HG03095 (cell line): ENCODE measurements at regions not wholly inside any gene's neighbourhood (a gene's known extent, or its start where the extent isn't known, plus 50 kb on each side); places are given as distances from the start of the nearest gene placed in this dataset.
A peak's percentile ranks its signal among the peaks of the same experiment; 100 is the strongest.

ENCODE experiments used
- ATAC-seq: cut with Tn5 transposase; IDR thresholded peaks from one replicate; pipeline ENCODE4 v1.9.1; 2021; ENCODE audit warnings: moderate library complexity; ENCODE audit not compliant: unreplicated experiment

DNA sequence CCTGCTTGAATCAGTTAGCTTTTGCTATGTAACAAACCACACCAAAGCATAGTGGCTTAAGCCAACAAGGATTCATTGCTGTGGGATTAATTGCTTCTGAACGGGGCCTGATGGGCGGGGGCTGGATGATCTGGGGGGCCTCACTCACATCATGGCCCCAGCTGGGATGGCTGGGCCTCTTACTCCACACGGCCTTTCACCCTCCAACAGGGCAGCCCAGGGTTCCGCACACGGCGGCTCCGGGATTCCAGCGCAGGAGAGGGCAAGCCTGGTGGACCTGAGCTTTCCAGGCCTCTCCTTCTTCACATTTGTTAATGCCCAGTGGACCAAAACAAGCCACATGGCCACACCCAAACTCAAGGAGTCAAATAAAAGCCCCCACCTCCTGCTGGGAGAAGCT, 86.3 kb upstream of the PHLPP1 start:
- no peak for ATAC-seq

DNA sequence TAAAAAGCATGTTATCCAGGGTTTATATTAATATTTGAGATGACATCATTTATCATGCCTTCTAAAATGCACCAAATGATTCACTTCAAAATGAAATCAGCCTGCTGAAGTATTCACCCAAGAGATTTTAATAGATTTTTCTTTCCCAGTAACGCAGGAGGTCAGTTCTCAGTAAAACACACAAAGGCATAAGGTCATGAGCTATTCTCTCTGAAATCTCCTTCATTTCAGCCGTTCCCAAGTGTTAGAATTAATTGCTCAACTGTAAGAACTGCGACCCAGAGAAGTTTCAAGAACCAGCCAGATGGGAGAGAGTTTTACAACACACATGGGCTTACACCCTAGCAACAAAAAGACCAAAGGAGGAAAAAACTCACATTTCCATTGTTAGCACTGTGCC, 84.2 kb upstream of the PHLPP1 start:
- ATAC-seq: no peak

DNA sequence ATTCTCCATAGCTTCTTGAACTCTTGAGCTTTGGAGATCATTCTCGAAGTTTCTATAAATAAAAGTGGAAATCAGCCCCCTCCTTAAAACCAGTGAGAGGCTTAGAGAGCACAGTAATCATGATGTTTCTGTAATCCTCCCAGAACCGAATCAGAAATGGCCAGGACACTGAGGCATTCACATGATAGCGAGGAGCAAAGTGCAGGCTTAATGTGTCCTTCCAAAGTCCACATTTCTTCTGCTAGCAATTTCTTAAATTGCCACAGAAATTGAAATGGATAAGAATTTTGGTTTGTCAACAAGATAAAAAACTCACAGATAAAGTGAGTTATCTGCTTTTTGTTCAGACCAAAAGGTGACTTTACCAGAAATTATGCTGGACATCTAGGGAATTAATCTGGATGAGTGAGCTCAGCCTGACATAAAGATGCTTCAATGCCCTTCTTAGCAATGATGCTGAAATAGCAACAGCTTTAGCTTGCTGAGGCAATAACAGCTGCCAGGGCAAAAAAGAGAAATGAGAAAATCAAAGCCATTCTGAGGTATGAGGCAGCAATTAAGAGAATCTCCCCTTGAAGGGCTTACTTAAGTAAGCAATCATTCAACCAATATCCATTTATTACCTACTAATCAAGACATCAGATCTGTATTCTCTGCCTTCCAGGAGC, 82.4 kb upstream of the PHLPP1 start:
- no peak for ATAC-seq

DNA sequence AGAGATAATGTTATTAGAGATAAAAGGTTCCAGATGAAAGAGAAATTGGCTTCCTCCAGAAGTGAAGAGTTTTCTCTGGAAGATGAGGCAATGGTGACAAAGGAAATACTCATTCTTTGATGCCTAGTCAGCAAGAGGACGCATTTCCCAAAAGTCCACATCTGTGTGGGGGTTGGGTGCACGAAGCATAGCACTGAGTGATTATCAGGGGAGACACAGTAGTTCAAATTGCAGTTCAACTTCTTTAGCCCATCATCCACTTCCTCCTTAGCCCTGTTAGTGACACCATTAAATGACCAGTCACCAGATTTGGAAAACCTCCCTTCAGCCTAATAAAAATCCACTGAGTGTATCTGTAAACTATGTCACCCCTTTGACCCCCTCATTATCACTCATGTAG, 80.9 kb upstream of the PHLPP1 start:
- ATAC-seq: no peak

DNA sequence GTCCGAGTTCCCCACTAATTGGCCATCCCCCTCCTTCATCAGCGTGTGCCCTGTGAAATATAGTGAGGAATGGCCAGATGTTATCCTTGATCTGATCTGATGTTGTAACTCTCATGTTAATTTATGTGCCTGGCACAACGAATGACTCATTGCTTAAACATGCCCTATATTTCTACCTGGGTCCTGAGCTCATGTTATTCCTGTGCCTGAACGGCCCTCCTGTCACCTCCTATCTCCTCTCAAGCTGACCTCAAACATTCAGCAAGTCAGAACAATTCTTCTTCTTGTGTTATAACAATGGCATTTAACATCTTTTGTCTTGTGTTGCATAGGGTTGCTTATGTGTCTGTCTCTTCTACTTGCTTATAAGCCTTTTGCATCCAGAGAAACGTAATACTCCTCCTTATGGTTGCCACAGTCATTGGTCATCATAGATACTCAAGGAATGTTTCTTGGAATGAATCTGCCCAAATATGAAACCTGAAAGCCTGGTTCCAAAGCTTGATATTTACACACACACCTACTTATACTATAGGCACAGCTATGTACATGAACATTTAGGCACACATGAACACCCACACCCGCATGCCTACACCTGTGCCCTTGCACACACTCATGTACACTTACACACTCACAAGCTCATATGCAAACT, 80.2 kb upstream of the PHLPP1 start:
- no peak for ATAC-seq

DNA sequence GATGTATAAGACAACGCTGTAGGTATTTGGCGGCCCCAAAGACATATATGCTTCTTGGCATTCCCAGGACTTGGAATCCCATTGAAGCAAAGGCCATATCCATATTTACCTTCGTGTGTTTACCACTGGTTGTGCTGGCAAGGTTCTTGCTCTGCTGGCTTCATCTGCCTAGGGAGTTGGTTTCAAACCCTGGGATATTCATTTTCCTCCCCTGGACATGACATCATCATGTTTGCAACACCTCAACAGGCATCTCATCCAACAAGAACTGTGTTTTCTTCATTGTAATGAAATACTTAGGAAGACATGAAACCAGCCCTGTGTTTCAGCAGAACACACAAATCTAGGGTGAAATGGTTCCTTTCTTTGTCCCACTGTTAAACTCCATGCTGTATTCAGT, 77.9 kb upstream of the PHLPP1 start:
- ATAC-seq: no peak

DNA sequence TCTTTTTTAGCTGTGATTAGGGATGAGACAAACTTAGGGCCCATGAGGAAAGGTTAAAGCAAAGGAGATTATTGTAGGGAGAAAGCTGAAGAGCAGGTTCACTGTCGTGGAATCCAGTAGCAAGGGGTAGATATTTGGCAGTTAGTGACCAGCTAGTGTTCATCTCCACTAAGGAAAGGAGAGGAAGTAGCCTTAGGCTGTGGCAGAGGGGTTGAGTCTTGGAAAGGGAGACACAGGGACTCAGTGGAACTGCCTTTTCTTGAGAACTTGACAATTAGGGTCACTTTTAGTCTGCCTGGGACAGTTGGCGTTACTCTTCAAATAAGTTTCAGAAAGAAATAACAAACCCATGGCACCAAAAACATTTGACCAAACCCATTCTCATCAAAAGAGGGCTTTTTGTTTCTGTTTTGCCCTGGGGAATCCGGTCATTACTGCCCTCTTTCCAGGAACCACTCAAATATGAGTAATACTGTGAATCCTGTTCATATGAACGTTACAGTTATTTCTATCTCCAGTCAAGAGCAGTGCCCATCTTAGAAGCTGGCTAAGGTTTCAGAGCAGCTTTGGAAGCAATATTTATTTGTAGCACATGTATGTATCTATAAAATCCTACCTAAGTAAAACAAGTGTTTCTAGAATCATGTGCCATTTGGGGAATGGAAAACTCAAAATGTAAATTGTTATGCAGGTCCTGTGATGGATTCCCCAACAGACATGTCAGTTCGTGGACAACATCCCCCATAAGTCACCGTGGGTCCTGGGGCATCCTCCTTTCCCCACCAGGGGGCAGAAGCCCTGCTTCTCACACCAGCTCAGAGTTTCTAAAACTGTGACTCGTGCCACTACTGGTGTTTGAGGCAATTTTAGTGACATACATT, 77.3 kb upstream of the PHLPP1 start:
- ATAC-seq: peak; percentile 72

DNA sequence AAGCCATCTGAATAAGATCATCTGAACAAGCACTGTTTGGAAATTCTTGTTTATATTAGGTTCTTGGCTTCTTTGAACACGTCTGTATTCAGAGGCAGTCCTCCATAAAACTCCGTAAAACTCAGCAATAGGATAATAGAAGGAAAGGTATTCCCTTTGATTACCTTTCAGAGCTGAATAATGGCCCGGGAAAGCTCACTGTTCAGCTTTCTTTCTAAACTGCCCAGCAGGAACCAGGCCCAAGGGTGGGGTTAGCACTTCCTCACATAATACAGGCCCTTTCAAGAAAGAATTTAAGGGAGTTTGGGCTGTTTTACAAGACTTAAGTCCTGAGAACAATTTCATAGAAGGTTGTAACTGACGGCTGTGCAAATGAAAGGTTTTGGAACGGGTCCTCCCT, 72.2 kb upstream of the PHLPP1 start:
- ATAC-seq: no peak

DNA sequence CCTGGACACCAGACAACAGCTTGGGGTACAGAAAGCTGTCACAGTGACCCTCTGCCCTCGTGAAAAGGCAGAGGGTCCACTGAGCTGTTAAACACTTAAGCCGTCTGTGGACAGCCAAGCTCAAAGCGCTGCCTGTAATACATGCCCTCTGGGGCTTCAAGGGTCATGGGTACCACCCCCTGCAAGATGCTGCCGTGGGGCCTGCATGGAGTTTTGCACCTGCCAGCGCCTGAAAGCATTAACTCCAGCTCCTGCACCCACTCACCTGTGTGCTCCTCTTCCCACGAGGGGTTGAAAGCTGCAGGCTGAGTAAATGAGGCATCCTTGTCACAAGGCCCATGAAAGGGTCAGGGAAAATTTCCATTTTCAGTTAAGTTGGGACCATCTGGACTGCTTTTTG, 70.6 kb upstream of the PHLPP1 start:
- no peak for ATAC-seq

DNA sequence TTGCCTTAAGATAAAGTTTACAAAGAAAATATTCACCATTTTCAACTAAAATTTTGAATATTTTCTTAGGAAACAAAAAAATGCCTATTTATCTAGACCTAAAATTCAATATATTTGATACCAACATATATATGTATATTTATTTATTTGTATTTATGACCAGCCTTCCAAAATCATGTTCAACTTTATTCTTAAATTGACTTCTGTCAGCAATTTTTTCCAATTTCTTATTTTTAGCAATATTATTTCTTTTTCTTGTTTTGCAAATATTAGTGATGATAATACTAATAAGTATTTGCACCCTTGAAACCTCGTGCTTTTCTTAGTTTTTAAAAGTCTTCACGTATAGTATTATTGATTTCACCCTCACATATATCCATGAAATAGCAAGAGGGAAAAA, 68.2 kb upstream of the PHLPP1 start:
- no peak for ATAC-seq

DNA sequence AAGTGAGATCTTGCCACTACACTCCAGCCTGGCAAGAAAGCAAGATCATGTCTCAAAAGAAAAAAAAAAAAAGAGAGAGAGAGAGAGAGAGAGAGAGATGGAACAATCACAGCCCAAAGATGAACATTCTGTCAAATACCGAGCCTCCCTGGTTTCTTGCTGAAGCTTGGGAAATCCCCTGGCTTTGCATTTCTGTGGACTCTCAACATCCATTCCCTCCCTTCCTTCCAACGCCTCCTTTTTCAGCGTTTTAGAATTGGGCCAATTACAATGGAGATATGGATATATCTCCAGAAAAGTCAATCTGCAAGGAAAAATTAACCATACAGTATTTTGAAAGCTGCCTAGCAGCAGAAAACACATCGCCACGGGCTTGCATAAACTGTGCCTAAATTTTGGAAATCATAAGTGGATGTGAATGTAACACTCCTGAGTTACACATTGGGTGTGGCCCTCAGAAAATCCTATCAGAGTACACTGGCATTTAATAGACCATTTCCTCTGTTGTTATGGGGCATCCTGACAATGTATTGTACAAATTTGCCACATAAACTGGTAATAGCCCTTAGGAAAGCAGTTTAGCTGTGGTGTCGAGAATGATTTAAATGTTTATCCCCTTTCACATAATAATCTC, 67.2 kb upstream of the PHLPP1 start:
- no peak for ATAC-seq

DNA sequence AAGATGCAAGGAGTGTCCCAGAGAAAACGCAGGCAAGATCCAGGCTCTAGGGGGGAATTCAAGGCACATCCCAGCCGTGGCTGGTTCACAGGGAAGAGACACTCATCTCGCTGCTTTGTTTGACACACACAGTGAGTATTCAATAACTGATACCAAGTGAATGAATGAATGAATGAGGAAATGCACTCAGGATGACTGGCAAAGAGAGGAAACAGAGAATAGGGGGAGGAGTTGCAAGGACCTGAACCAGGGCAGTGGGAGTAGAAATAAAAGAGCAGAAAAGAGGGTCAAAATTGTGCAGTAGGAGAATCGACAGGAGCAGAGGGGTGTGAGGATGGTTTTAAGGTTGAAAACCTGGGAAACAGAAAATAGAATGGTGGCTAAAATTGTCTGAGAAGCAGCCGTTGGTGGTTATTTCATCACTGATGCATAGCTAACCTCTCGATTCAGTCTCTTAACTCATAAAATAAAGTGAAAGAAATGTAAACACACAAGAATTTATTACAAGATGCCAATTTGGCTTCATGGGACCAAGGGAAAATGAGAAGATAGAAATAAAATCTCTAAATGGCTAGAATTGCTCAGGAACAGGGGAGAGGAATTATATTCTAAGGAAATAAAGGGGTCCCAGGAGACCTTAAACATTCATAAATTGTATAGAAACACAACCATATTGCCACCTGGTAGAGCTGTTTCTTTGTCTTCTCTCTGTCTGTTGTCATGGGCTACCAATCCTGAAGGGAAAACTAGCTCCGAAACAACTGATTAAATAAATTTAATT, 63.9 kb upstream of the PHLPP1 start:
- ATAC-seq: peak; percentile 35

DNA sequence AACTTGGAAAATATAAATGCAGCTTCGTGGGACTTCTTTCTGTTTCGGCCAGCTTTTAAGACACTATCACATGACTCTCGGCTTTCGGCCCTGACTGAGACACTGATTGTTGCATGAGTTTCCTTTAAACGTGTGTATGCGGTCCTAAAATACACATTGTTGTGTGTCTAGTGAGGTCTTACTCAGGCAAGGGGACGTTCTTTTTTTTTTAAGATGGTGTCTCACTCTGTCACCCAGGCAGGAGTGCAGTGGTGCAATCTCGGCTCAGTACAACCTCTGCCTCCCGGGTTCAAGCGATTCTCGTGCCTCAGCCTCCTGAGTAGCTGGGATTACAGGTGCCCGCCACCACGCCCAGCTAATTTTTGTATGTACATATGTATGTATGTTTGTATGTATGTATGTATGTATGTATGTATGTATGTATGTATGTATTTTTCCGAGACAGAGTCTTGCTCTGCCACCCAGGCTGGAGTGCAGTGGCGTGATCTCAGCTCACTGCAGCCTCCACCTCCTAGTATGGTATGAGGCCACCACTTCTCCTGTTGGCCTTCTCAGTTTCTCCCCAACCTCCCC, 63.2 kb upstream of the PHLPP1 start:
- ATAC-seq: peak; percentile 78

DNA sequence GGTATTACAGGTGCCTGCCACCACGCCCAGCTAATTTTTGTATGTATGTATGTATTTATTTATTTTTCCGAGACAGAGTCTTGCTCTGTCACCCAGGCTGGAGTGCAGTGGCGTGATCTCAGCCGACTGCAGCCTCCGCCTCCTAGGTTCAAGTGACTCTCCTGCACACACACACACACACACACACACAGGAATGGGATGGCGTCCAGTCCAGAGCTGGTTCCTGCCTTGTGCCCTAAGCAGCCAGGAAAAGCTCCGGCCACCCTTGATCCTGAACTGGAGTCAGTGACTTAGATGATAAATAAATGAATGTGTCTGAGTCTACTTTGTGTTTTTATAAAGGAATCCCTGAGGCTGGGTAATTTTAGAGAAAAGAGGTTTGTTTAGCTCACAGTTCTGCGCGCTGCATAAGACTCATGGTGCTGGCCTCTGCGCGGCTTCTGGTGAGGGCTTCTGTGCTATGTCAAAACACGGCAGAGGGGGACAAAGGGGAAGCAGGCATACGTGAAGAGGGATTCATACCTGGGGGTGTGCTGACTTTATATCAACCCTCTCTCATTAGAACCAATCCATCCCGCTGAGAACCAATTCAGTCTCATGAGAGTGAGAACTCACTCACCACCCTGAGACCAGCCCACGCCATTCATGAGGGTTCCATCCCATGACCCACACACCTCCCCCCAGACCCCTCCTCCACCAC, 59.7 kb upstream of the PHLPP1 start:
- ATAC-seq: no peak

DNA sequence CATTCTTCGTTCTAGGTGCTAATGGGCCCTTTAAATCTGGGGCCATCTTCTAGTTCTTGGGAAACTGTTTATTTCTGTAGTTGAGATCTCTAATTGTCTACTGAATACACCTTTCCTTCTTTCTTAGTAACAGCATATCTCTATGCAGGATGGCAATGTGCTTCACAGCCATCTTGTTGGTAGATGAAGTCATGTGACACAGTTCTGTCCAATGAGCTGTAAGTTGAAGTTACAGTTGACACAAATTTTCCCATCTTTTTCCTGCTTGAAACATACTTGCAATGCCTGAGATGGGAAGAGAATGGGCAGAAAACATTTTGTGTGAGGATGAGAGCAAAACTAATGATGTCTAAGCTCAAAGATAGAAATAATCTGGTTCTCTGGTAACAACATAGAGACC, 57.3 kb upstream of the PHLPP1 start:
- no peak for ATAC-seq

DNA sequence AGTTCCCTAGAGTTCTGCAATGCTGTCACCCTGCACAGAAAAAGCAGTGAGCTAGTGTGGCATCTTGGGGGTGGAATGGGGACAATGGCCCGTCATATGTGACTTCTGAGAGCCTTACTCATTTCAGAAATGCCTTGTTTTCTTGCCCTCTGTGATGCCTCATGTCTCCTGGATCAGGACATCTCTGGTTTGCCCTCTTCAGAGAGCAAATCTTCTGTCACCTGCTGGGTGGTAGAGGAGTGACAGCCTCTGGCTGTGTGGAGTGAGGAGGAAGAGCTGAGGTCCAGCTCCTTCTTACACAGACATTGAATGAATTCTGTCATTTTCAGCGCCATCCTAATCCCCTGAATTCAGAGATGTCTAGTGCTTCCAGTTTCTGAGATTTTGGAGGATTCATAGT, 55.6 kb upstream of the PHLPP1 start:
- no peak for ATAC-seq

DNA sequence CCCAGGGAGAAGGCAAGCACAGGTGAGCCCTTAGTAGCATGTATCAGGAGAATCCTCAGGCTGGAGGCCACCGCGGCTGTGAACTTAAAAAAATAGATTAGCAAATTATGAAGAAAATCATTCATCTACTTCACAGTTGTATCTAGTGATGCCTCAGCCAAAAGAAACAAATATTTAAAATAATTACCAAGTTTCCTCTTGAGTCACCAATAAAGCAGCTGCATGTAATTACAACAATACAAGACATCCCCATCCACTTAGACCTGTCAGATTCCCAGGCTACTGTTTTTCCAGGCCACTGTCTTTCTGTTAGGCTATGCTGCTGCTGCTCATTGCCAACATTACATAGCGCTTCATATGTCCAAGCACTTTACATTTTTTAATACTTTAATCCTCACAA, 54.6 kb upstream of the PHLPP1 start:
- ATAC-seq: no peak

DNA sequence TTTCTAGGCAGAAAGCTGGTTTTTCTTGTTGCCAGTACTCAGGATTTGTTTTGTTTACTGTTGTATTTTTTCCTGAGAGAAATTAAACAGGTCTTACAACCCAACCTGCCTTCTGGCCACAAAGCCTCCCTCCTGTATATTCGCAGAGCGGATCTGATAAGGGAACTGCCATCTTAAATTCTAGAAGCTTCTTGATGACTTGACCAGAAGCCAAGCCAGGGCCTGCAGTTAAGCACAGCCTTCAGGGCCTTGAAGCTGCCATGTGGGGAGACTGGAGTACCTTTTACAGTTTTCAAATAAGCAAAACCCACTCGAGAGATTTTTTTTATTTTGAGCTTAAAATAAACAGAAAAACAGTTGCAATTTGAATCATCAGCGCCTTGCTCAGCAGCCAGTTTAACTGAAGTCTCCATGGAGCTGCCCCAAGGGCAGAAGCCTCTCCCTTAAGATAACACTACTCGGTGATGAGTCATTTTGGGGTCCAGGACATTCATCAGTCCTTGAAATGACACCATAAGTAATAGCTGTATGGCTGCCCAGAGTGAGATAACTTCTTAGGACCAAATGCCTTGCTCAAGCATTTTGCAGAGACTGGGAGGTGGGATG, 51.5 kb upstream of the PHLPP1 start:
- ATAC-seq: peak; percentile 87

DNA sequence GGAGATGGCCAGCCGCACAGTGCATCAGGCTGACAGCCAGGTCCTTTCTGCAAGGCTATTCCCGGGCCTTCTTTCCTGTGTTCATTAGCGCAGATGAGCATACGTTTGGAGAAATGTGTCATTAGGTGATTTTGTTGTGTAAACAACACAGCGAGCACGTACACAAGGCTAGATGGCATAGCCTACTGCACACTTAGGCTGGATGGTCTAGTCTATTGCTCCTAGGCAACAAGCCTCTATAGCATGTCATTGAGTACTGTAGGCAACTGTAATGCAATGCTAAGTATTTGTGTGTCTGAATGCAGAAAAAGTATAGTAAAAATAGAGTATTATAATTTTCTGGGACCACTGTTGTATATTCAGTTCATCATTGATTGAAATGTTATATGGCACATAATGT, 50.9 kb upstream of the PHLPP1 start:
- no peak for ATAC-seq
